HepG2 (cell line): ENCODE measurements at regions not wholly inside any gene's neighbourhood (a gene's known extent, or its start where the extent isn't known, plus 50 kb on each side); places are given as distances from the start of the nearest gene placed in this dataset.

Source experiments
- ATAC-seq: fragments of 200-7000 bp; cut with Tn5 transposase; 3 replicates; pipeline ENCODE4 v1.9.1; 2020; ENCODE audit warnings: mild to moderate bottlenecking, moderate library complexity
- BruUV-seq: library from RNA; stranded (reverse); fragments of 400-500 nt; replicated peaks from 2 replicates; lab custom pipeline; 2021; lab: Mats Ljungman, UMichigan
- CTCF ChIA-PET: fragments of 300-600 bp; formaldehyde crosslinking; extraction: SDS; loops from one replicate; lab custom pipeline; 2021; ENCODE audit warnings: low total read pairs, inconsistent platforms, low intra/inter-chr PET ratio; lab: Yijun Ruan, JAX
- POLR2A ChIA-PET: fragments of 350-600 bp; sonication (Branson Sonifier 250); formaldehyde crosslinking; loops from one replicate; lab custom pipeline; 2020; ENCODE audit warnings: antibody characterized with exemption, inconsistent platforms; lab: Yijun Ruan, JAX
- DNase-seq: peaks from one replicate; pipeline ENCODE4 v3.0.0-alpha.2; 2015; ENCODE audit warnings: low spot score
- FAIRE-seq: peaks from 3 replicates; lab custom pipeline; 2011; peaks lifted over from hg19 to GRCh38; lab: Jason Lieb, UNC
- H2AFZ ChIP-seq: one replicate; pipeline ENCODE4 v1.6.1; 2011; ENCODE audit warnings: low read length, inconsistent platforms
- H3K27ac ChIP-seq: fragments of 300-600 bp; 3 replicates; pipeline ENCODE4 v1.8.0; 2011; ENCODE audit warnings: mixed run types, mild to moderate bottlenecking, mixed read lengths, low read length, inconsistent platforms; ENCODE audit not compliant: insufficient read depth; ENCODE audit errors: extremely low read length
- H3K27me3 ChIP-seq, 2 experiments: fragments of 200-600 bp in 1 of 2; 2 replicates in 1 of 2; 3 replicates in 1 of 2; pipeline versions ENCODE4 v1.6.0 to v1.8.0; 2011; ENCODE audit warnings: low read length in 2 of 2, mild to moderate bottlenecking in 2 of 2, moderate library complexity in 2 of 2, inconsistent platforms in 1 of 2; ENCODE audit not compliant: insufficient read depth in 2 of 2, control insufficient read depth in 1 of 2
- H3K36me3 ChIP-seq, 2 experiments: fragments of 200-600 bp in 1 of 2; replicated peaks in 1 of 2; 2 replicates in 1 of 2; 3 replicates in 1 of 2; pipeline versions ENCODE4 v1.5.1 to v1.8.0; 2011; ENCODE audit warnings: low read length in 2 of 2, inconsistent platforms in 1 of 2; ENCODE audit not compliant: insufficient read depth in 2 of 2, control insufficient read depth in 1 of 2
- H3K4me1 ChIP-seq: 2 replicates; pipeline ENCODE4 v1.5.1; 2012; ENCODE audit warnings: low read length, inconsistent platforms; ENCODE audit not compliant: insufficient read depth
- H3K4me2 ChIP-seq: 2 replicates; pipeline ENCODE4 v1.6.0; 2011; ENCODE audit warnings: low read depth, low read length, inconsistent platforms
- H3K4me3 ChIP-seq, 3 experiments: fragments of 200-600 bp in 1 of 3; sonication (generic), shearing (Covaris generic) in 1 of 3; replicated peaks in 1 of 3; 2 replicates each; pipeline ENCODE4 v1.5.1; 2011 to 2016; ENCODE audit warnings: low read length in 3 of 3, inconsistent platforms in 2 of 3, low read depth in 2 of 3, mild to moderate bottlenecking in 2 of 3, control low read depth in 1 of 3, mixed read lengths in 1 of 3; ENCODE audit not compliant: insufficient read depth in 1 of 3
- H3K79me2 ChIP-seq: one replicate; pipeline ENCODE4 v1.6.1; 2011; ENCODE audit warnings: low read length, inconsistent platforms; ENCODE audit not compliant: insufficient read depth
- H3K9ac ChIP-seq: 2 replicates; pipeline ENCODE4 v1.6.0; 2011; ENCODE audit warnings: mild to moderate bottlenecking, low read depth, low read length, inconsistent platforms; ENCODE audit not compliant: insufficient read depth
- H3K9me3 ChIP-seq: 2 replicates; pipeline ENCODE4 v1.5.1; 2012; ENCODE audit warnings: mild to moderate bottlenecking, low read length
- H4K20me1 ChIP-seq: 2 replicates; pipeline ENCODE4 v1.6.0; 2011; ENCODE audit warnings: inconsistent platforms, mild to moderate bottlenecking, low read length, moderate library complexity; ENCODE audit not compliant: insufficient read depth
- BRCA1 ChIP-seq: sonication (generic); formaldehyde crosslinking; IDR thresholded peaks from 2 replicates; pipeline ENCODE4 v1.4.0; 2020; ENCODE audit warnings: missing genetic modification reagents
- CHD4 ChIP-seq: fragments of 200-600 bp; sonication (generic); IDR thresholded peaks from 2 replicates; pipeline ENCODE4 v1.7.0; 2017; ENCODE audit warnings: mild to moderate bottlenecking, low read length, borderline replicate concordance
- E2F1 ChIP-seq: sonication (generic); formaldehyde crosslinking; IDR thresholded peaks from 2 replicates; pipeline ENCODE4 v1.5.0; 2020; ENCODE audit warnings: missing genetic modification reagents
- FOXA1 ChIP-seq, 2 experiments: fragments of 450-650 bp in 1 of 2; sonication (generic) in 1 of 2; formaldehyde crosslinking in 1 of 2; IDR thresholded peaks; 2 replicates each; pipeline versions ENCODE4 v1.4.0 to v1.6.1; 2016 to 2020; ENCODE audit warnings: missing genetic modification reagents in 1 of 2
- MTA3 ChIP-seq: sonication (generic); formaldehyde crosslinking; IDR thresholded peaks from 2 replicates; pipeline ENCODE4 v1.4.0; 2020; ENCODE audit warnings: missing genetic modification reagents
- NFYC ChIP-seq: IDR thresholded peaks from 2 replicates; pipeline ENCODE4 v1.6.1; 2016; ENCODE audit warnings: missing genetic modification reagents, missing compliant biosample characterization
- THYN1 ChIP-seq: sonication (generic); formaldehyde crosslinking; IDR thresholded peaks from 2 replicates; pipeline ENCODE4 v1.8.1; 2023; ENCODE audit warnings: low read depth, mild to moderate bottlenecking, moderate library complexity, missing genetic modification reagents, borderline replicate concordance
- ZBTB4 ChIP-seq: sonication (generic); formaldehyde crosslinking; IDR thresholded peaks from 2 replicates; pipeline ENCODE4 v1.4.0; 2020; ENCODE audit warnings: missing genetic modification reagents, mild to moderate bottlenecking, borderline replicate concordance
- ZNF362 ChIP-seq: sonication (generic); formaldehyde crosslinking; IDR thresholded peaks from 2 replicates; pipeline ENCODE4 v1.4.0; 2020; ENCODE audit warnings: missing genetic modification reagents, mild to moderate bottlenecking, borderline replicate concordance
- ZNF460 ChIP-seq: sonication (generic); formaldehyde crosslinking; IDR thresholded peaks from 2 replicates; pipeline ENCODE4 v1.5.1; 2020; ENCODE audit warnings: missing genetic modification reagents, mild to moderate bottlenecking, borderline replicate concordance
- WGBS: methylation state at CpG from one replicate; pipeline ENCODE4 v1.1.6; 2017; ENCODE audit warnings: low lambda C conversion rate; 5-methylcytosine and 5-hydroxymethylcytosine counted together
- in situ Hi-C: cut with HindIII; loops from 2 replicates; pipeline ENCODE4 v1.10.0; 2017; ENCODE audit warnings: low pct_unique_long_range_greater_than_20kb; ENCODE audit not compliant: extremely low pct_ligation_motif_present
- intact Hi-C: fragments of 100-400 bp; cut with micrococcal nuclease; formaldehyde crosslinking; loops from one replicate; pipeline ENCODE4 v1.10.0; 2022; ENCODE audit not compliant: unreplicated experiment
- TF ChIP-seq, protein P1 (sequence below): sonication (generic); formaldehyde crosslinking; conservative IDR thresholded peaks from 2 replicates; pipeline ENCODE4 v1.8.0; 2022; ENCODE audit warnings: mild to moderate bottlenecking, moderate library complexity, missing genetic modification reagents
- TF ChIP-seq, protein P2 (sequence below): sonication (generic); formaldehyde crosslinking; IDR thresholded peaks from 2 replicates; pipeline ENCODE4 v1.5.0; 2020; ENCODE audit warnings: missing genetic modification reagents
- TF ChIP-seq, protein P3 (sequence below): sonication (generic); formaldehyde crosslinking; IDR thresholded peaks from 2 replicates; pipeline ENCODE4 v1.5.0; 2020; ENCODE audit warnings: mild to moderate bottlenecking, low read depth, missing genetic modification reagents, borderline replicate concordance
- TF ChIP-seq, protein P4 (sequence below): sonication (generic); formaldehyde crosslinking; IDR thresholded peaks from 2 replicates; pipeline ENCODE4 v1.8.1; 2022; ENCODE audit warnings: mild to moderate bottlenecking, missing genetic modification reagents

GRCh38 chr13:103431856-103432255 lies 365.6 kb upstream of the SLC10A2 start:
- Histone ChIP-seq H3K27me3 (no peaks in the 10 kb centered on the region), H3K36me3 (no peaks in the 10 kb centered on the region), H3K9ac (no peak overlapping the region), H3K79me2 (no peaks in the 10 kb centered on the region), H2AFZ (no peak overlapping the region), H3K4me2 (no peak overlapping the region), H3K4me3 (no peak overlapping the region), H4K20me1 (no peaks in the 10 kb centered on the region), H3K9me3 (peaks cover 70% of the 10 kb centered on the region), H3K27ac (no peak overlapping the region), H3K4me1 (no peaks in the 10 kb centered on the region)
- BruUV-seq = no TSS peak
- no peak for ATAC-seq
- 2% methylated on average over 3 of the region's 3 CpGs for WGBS
- no peak for FAIRE-seq
- CTCF ChIA-PET = no interaction called here
- intact Hi-C loops (no loop called here), in situ Hi-C loops (no loop called here)
- POLR2A ChIA-PET = no interaction called here
- no peak for DNase-seq
- no peak for TF ChIP-seq FOXA1 (IDR thresholded peaks at IDR 0.05)
- TF ChIP-seq FOXA1 (CRISPR knock-in tag; IDR thresholded peaks at IDR 0.05) = no peak
- no peak for TF ChIP-seq BRCA1 (CRISPR knock-in tag)
- TF ChIP-seq, protein P1, sequence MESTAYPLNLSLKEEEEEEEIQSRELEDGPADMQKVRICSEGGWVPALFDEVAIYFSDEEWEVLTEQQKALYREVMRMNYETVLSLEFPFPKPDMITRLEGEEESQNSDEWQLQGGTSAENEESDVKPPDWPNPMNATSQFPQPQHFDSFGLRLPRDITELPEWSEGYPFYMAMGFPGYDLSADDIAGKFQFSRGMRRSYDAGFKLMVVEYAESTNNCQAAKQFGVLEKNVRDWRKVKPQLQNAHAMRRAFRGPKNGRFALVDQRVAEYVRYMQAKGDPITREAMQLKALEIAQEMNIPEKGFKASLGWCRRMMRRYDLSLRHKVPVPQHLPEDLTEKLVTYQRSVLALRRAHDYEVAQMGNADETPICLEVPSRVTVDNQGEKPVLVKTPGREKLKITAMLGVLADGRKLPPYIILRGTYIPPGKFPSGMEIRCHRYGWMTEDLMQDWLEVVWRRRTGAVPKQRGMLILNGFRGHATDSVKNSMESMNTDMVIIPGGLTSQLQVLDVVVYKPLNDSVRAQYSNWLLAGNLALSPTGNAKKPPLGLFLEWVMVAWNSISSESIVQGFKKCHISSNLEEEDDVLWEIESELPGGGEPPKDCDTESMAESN = no peak
- TF ChIP-seq CHD4 = no peak
- no peak for TF ChIP-seq ZBTB4
- TF ChIP-seq THYN1 (CRISPR knock-in tag) = no peak
- TF ChIP-seq E2F1 (CRISPR knock-in tag) = no peak
- TF ChIP-seq, protein P2, sequence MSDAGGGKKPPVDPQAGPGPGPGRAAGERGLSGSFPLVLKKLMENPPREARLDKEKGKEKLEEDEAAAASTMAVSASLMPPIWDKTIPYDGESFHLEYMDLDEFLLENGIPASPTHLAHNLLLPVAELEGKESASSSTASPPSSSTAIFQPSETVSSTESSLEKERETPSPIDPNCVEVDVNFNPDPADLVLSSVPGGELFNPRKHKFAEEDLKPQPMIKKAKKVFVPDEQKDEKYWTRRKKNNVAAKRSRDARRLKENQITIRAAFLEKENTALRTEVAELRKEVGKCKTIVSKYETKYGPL (CRISPR knock-in tag) = no peak
- no peak for TF ChIP-seq MTA3 (CRISPR knock-in tag)
- TF ChIP-seq, protein P3, sequence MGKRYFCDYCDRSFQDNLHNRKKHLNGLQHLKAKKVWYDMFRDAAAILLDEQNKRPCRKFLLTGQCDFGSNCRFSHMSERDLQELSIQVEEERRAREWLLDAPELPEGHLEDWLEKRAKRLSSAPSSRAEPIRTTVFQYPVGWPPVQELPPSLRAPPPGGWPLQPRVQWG (CRISPR knock-in tag) = no peak
- no peak for TF ChIP-seq ZNF460
- TF ChIP-seq, protein P4, sequence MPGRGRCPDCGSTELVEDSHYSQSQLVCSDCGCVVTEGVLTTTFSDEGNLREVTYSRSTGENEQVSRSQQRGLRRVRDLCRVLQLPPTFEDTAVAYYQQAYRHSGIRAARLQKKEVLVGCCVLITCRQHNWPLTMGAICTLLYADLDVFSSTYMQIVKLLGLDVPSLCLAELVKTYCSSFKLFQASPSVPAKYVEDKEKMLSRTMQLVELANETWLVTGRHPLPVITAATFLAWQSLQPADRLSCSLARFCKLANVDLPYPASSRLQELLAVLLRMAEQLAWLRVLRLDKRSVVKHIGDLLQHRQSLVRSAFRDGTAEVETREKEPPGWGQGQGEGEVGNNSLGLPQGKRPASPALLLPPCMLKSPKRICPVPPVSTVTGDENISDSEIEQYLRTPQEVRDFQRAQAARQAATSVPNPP (CRISPR knock-in tag) = no peak
- no peak for TF ChIP-seq ZNF362 (CRISPR knock-in tag)
- no peak for TF ChIP-seq NFYC
